HS-5 (cell line): ENCODE measurements at regions not wholly inside any gene's neighbourhood (a gene's known extent, or its start where the extent isn't known, plus 50 kb on each side); places are given as distances from the start of the nearest gene placed in this dataset.

Experiments used
- DNase-seq: peaks from one replicate; pipeline ENCODE4 v3.0.0-alpha.2; 2012; ENCODE audit warnings: low read depth

GRCh38 chr10:30256084-30256483 is 93.0 kb downstream of the MTPAP start:
- no peak for DNase-seq

- DNase-seq: no peak
Measured at GRCh38 chr10:30254926-30255325, 94.2 kb downstream of the MTPAP start.

- DNase-seq: no peak
Measured at GRCh38 chr10:30248728-30249127, 100.3 kb downstream of the MTPAP start.

GRCh38 chr10:30247704-30248103 is 101.4 kb downstream of the MTPAP start:
- DNase-seq: no peak

GRCh38 chr10:30241422-30242110 is 107.5 kb downstream of the MTPAP start:
- no peak for DNase-seq

DNA sequence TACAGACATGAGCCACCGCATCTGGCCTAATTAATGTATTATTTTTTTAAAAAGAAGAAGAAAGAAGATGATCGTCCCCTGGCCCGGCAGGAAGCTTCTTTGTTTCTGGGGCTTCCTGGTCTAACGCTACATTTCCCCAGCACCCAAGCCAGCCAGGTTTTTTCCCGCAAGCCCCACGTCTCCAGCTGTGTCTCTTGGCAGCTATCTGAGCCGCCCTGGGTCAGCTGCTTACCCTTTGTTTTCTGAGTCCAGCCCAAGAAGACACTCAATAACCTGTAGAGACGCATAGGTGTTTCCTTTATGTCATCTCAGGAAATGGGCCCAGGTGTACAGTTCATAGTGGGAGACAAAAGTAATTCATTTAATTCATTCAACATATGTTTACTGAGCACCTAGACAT is 110.2 kb downstream of the MTPAP start:
- no peak for DNase-seq

DNA sequence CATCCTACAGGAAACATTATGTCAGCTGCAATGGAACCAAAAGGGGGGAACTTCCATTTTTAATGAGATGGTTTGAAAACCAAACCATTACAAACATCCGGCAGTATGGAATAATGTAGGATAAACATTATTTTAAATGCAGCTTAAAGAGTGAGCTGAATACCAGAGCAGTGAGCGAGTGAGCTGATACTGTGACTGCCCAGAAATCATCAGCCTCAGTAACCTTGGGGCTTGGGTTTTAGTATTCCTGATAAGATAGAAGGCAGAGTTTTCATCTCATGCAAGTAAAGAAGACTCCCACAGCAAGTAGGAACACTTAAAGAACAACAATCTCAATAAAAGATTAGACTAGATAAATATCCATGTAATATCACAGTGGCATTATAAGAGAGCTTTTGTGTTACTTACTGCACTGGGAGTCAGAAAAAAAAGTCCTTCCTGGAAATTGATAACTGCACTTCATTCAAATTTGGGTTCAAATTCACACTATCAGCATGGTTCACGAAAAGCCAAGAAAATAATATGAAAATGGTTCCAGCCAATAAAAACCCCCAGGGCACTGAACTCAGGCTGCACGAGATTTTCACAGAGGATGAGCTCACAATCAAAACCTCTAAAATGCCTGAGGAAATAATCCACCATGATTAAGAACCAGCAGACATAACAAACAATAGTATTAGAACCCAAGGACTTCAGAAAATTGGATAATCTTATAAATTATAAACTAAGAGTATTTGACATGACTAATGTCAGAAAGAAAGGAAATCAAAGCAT is 115.7 kb downstream of the MTPAP start:
- DNase-seq: no peak

DNA sequence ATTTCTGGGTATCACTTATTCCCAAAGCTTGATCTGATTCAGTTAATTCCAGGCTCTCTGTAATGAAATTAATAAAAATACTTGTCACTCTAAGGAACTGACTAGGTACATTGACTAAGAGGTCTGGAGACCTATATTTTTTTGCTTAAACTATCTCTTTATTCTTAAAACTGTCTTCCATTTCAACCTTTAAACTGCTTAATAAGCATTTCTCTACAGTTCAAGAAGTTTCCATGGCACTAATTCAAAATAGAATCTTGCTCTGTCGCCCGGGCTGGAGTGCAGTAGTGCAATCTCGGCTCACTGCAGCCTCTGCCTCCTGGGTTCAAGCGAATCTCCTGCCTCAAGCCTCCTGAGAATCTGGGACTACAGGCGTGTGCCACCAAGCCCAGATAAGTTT is 117.4 kb downstream of the MTPAP start:
- DNase-seq: no peak

GRCh38 chr10:30231071-30231652 is 117.9 kb downstream of the MTPAP start:
- no peak for DNase-seq

DNA sequence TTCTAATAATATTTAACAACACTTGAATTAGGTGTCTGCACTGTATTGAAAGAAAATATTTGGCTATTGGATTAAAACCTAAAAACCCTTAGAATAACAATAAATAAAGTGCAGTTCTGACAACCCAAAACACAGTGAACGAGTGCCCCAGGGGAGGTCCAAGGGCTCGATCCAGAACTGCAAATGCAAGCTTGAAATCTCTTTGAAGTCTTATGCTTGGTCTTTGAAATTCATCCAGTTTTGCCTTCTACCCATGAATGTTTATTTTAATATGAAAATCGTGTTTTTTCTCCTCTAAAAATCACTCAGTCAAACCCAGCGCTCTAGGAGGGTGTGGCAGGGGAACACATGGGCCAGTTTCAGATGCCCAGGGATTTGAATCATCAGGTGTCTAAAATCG is 119.5 kb downstream of the MTPAP start:
- no peak for DNase-seq

- no peak for DNase-seq
Measured at GRCh38 chr10:30228417-30229036, 120.6 kb downstream of the MTPAP start.

DNA sequence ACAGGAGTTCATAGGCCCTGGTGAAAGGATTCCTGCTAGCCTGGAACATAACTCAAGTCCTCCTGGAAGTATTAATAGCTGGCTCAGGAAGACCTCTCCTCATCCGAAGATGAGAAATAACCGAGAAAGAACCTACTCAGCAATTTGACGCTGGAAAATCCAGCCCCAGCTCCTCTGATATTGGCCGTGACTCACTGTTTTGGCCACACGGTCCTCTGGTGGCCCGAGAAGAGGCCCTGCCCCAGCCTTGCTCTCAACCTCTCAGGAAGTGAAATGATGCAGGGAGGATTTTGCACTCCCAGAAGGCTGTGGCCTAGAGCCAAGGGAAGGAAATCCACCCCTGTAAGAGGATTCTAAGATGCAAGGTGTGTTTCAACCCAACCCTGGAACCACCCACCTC is 121.6 kb downstream of the MTPAP start:
- no peak for DNase-seq

DNA sequence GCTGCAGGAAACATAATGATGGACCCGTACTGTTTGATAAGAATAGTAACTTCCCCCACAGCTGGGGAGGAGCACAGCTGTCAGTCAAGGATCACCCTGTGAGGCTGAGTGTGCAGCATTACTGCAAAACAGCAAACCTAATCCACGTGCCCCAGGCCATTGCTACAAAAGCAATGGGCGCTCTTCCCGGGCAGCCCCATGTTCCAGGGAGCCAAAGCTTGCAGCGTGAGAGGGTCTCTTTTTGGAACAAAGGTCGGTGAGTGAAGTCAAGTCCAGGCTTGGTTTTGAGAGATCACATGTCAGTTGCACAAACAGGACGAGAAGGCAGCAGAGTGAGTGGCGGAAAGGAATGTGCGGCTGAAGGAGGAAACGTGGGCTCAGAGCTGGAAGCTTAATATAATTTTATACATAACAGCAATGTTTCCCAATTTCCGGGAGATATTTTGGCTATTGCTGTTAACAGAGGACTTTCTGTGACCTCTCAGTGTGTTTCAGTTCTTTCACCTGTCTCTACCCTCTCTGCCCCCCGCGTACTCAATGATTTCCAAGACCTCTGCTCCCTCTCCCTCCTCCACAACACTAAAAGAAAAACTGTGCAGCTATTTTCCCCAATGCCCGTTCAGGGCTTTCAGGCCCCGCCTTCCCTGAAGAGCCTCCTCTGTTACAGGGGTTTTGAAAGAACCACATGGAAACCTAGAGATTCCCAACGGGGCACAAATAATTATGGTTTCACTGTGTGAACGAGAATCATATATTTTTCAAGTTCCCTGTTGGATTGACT is 128.9 kb downstream of the MTPAP start:
- DNase-seq: no peak

- DNase-seq: no peak
Measured at GRCh38 chr10:30216821-30217220, 132.3 kb downstream of the MTPAP start.

GRCh38 chr10:30215623-30216022 is 133.5 kb downstream of the MTPAP start:
- DNase-seq: no peak

- DNase-seq: no peak
Measured at GRCh38 chr10:30215141-30215540, 133.9 kb downstream of the MTPAP start.

DNA sequence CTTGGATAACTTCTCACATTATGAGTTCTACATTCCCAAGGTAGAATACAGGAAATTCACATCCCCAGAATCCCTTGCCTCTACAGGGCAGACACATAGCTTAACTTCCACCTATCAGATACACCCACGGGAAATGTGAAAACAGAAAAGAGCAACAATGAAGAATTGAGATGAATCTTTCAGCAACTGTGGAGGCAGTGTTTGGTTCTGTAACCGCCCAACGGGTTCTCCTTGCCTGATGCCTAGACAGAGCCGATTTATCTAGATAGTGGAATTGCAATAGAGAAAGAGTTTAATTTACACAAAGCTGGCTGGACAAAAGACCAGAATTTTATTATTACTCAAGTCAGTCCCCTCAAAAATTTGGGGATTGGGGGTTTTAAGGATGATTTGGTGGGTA is 138.8 kb downstream of the MTPAP start:
- DNase-seq: no peak

- no peak for DNase-seq
Measured at GRCh38 chr10:30208330-30208729, 140.7 kb downstream of the MTPAP start.

DNA sequence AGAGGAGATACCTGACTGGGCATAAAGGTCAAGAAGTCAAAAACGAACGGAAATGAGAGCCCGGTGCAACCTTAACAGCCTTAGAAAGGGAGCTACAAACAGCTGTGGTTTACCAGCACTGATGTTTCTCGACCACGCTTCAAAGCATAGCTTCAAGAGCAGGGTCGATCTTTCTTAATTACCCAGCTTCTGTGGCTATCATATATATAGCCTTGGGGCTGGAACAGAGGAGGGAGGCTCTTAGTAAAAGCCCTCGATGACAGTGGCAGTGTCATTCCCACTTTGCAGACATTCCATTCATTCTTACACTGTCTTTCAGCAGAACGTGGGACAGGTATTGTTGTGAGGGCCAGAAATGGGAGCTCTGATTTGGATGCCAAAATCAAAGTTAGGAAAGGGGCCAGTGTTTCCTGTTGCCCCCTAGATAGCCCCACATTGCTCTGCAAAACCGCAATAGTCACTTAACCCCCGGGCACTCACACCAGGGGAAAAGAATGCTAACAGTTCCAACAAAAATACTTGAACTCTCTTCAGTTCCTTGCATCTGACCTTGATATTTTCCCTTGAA is 141.5 kb downstream of the MTPAP start:
- no peak for DNase-seq

GRCh38 chr10:30200017-30200415 is 140.6 kb upstream of the JCAD start:
- DNase-seq: no peak

- DNase-seq: no peak
Measured at GRCh38 chr10:30199376-30200016, 140.1 kb upstream of the JCAD start.
